ENCODE measurements at regions not wholly inside any gene's neighbourhood (a gene's known extent, or its start where the extent isn't known, plus 50 kb on each side); places are given as distances from the start of the nearest gene placed in this dataset. TPM values are rescaled to one million over a fixed set of nuclear protein-coding genes. Genes with fewer than 3 reads are reported as not detected.

DNA sequence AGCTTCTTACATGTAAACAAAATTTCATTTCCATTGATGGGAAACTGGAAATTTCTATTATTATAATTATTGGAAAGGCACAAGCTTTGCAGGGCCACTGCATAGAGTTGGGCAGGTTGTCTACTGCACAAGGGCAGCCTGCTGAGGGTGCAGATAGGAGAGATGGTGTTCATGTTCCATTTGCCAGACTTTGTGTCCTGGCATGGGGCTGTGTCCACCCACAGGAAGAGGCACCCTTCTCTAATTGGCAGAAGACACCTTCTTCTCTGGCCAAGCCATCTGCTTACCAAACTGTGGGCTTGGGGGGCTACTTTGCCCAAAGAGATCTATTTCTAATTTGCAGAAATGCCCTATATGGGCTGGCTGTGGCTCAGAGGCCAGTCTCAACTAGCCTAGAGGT is 140.7 kb downstream of the GATB start:
- no peak for DNase-seq
- H3K4me1 ChIP-seq (ENCODE audit: control insufficient read depth, insufficient read depth, low read length), result no peaks in the 10 kb centered on the region
- no peaks in the 10 kb centered on the region for H3K9me3 ChIP-seq (ENCODE audit: control insufficient read depth, insufficient read depth, low read length)
- no peak overlapping the region for H3K4me2 ChIP-seq (ENCODE audit: low read depth, low read length)
- H2BK5ac ChIP-seq (ENCODE audit: low read depth, low read length, poor library complexity, severe bottlenecking), result no peak overlapping the region
- no peak overlapping the region for H3K14ac ChIP-seq (replicated peaks; ENCODE audit: low read depth, low read length)
- H4K8ac ChIP-seq (ENCODE audit: low read depth in 2 of 2, low read length in 2 of 2), result no peak overlapping the region
- H2AK9ac ChIP-seq (replicated peaks; ENCODE audit: low read depth, low read length, poor library complexity), result peak overlapping the region; percentile 47
- H3K36me3 ChIP-seq (ENCODE audit: control insufficient read depth, insufficient read depth, low read length), result no peaks in the 10 kb centered on the region
- no peak overlapping the region for H3K18ac ChIP-seq (ENCODE audit: low read depth, low read length)
- ATAC-seq (ENCODE audit: low read depth), result no peak
- no peak overlapping the region for H3K4me3 ChIP-seq (ENCODE audit: insufficient read depth, low read depth, low read length)
- no peak overlapping the region for H2AK5ac ChIP-seq (ENCODE audit: low read depth, low read length)
- intact Hi-C loops (cut with micrococcal nuclease), result loop anchor here (2.0 kb wide), 1 partner anchor 17 kb away; no protein-coding TSS in a partner anchor
- dilution Hi-C loops (cut with HindIII; ENCODE audit: low sequenced_read_pairs, unreplicated experiment), result no loop called here
- H2AFZ ChIP-seq (replicated peaks; ENCODE audit: low read length, poor library complexity), result no peak overlapping the region
- H3K9ac ChIP-seq (ENCODE audit: low read depth, low read length), result no peak overlapping the region
- no peak for TF ChIP-seq CEBPB (IDR thresholded peaks at IDR 0.05; ENCODE audit: low read depth, low read length)
- POLR2A ChIA-PET (ENCODE audit: unreplicated experiment), result no interaction called here
- H3K23ac ChIP-seq (ENCODE audit: low read depth, low read length), result no peak overlapping the region
- H2BK15ac ChIP-seq (ENCODE audit: low read depth, low read length), result no peak overlapping the region
- H3K9me1 ChIP-seq (ENCODE audit: insufficient read depth, low read length), result no peaks in the 10 kb centered on the region
- no peak overlapping the region for H3K56ac ChIP-seq (ENCODE audit: extremely low read depth, insufficient read depth, low read length)
- H3K27ac ChIP-seq (ENCODE audit: insufficient read depth, low read length), result no peak overlapping the region
- no peak overlapping the region for H4K91ac ChIP-seq (ENCODE audit: insufficient read depth, low read depth, low read length)
- no peak overlapping the region for H2BK20ac ChIP-seq (ENCODE audit: low read depth, low read length)
- BruUV-seq (replicated peaks), result no TSS peak
- H4K5ac ChIP-seq (ENCODE audit: low read depth, low read length), result no peak overlapping the region
- H4K20me1 ChIP-seq (ENCODE audit: insufficient read depth, low read length), result no peaks in the 10 kb centered on the region
- no peak overlapping the region for H3K4ac ChIP-seq (ENCODE audit: low read depth, low read length)
- H3K27me3 ChIP-seq (ENCODE audit: control insufficient read depth, insufficient read depth, low read length), result peaks cover 27% of the 10 kb centered on the region
- in situ Hi-C loops (cut with MboI; ENCODE audit: low sequenced_read_pairs), result loop anchor here (25.0 kb wide), 1 partner anchor 508 kb away; no protein-coding TSS in a partner anchor
- no peaks in the 10 kb centered on the region for H3K79me1 ChIP-seq (ENCODE audit: low read depth in 1 of 2, low read length in 2 of 2)
- CTCF ChIA-PET, result interaction anchor here (0.6 kb wide), 2 partner anchors 101 to 1266 kb away, joined by 3 read pairs; no protein-coding TSS in a partner anchor
- no peak overlapping the region for H2BK120ac ChIP-seq (ENCODE audit: low read depth, low read length)

Small RNAs in the stretch of these regions (microRNA-seq; reads per million reads assigned to microRNA genes)
- not detected for gene RN7SKP35 (ENCODE audit: insufficient read depth, insufficient read length)

Small RNAs in the stretch of these regions (small RNA-seq; reads per million reads assigned to genes)
- gene RN7SKP35, result 0 reads per million in 5 experiments

Data from IMR-90 (cell line).